Hepatocyte (in vitro differentiated cells): ENCODE measurements at regions not wholly inside any gene's neighbourhood (a gene's known extent, or its start where the extent isn't known, plus 50 kb on each side); places are given as distances from the start of the nearest gene placed in this dataset.

Experiments
- DNase-seq: peaks from one replicate; pipeline ENCODE4 v3.0.0-alpha.2; 2016; ENCODE audit warnings: low spot score
- H2AFZ ChIP-seq: fragments of 200-600 bp; sonication (generic); 2 replicates; pipeline ENCODE4 v1.6.0; 2016; ENCODE audit warnings: antibody characterized with exemption, mild to moderate bottlenecking
- H3K27ac ChIP-seq: fragments of 200-600 bp; sonication (generic); 2 replicates; pipeline ENCODE4 v1.5.1; 2016; ENCODE audit warnings: mild to moderate bottlenecking
- H3K27me3 ChIP-seq: fragments of 200-600 bp; sonication (generic); 2 replicates; pipeline ENCODE4 v1.6.1; 2016
- H3K36me3 ChIP-seq: fragments of 200-600 bp; sonication (generic); replicated peaks from 2 replicates; pipeline ENCODE4 v1.5.1; 2016; ENCODE audit warnings: low read depth; ENCODE audit not compliant: insufficient read depth
- H3K4me1 ChIP-seq: fragments of 200-600 bp; sonication (generic); 2 replicates; pipeline ENCODE4 v1.5.1; 2016; ENCODE audit warnings: mild to moderate bottlenecking, moderate library complexity; ENCODE audit not compliant: insufficient read depth
- H3K4me2 ChIP-seq: fragments of 200-600 bp; sonication (generic); 2 replicates; pipeline ENCODE4 v1.6.0; 2016
- H3K4me3 ChIP-seq: fragments of 200-600 bp; sonication (generic); 2 replicates; pipeline ENCODE4 v1.5.1; 2016; ENCODE audit warnings: mild to moderate bottlenecking
- H3K79me2 ChIP-seq: fragments of 200-600 bp; sonication (generic); 2 replicates; pipeline ENCODE4 v1.6.0; 2017; ENCODE audit warnings: mild to moderate bottlenecking
- H3K9me2 ChIP-seq: fragments of 200-600 bp; sonication (generic); replicated peaks from 2 replicates; pipeline ENCODE4 v1.6.0; 2017; ENCODE audit warnings: mild to moderate bottlenecking; ENCODE audit not compliant: insufficient read depth
- H3K9me3 ChIP-seq: fragments of 200-600 bp; sonication (generic); 2 replicates; pipeline ENCODE4 v1.5.1; 2016; ENCODE audit warnings: low read depth, mild to moderate bottlenecking
- H4K20me1 ChIP-seq: fragments of 200-600 bp; sonication (generic); 2 replicates; pipeline ENCODE4 v1.6.0; 2016; ENCODE audit warnings: mild to moderate bottlenecking; ENCODE audit not compliant: insufficient read depth, poor library complexity, severe bottlenecking
- CTCF ChIP-seq: fragments of 200-600 bp; sonication (generic); IDR thresholded peaks from 2 replicates; pipeline ENCODE4 v1.5.1; 2016; ENCODE audit warnings: antibody characterized with exemption, mild to moderate bottlenecking; ENCODE audit not compliant: poor library complexity
- EZH2 ChIP-seq: fragments of 200-600 bp; sonication (generic); IDR thresholded peaks from 2 replicates; pipeline ENCODE4 v1.6.1; 2016; ENCODE audit warnings: antibody characterized with exemption, mild to moderate bottlenecking, borderline replicate concordance
- EZH2phosphoT487 ChIP-seq: fragments of 200-600 bp; sonication (generic); IDR thresholded peaks from one replicate; pipeline ENCODE4 v1.6.1; 2018; ENCODE audit warnings: antibody characterized with exemption, mild to moderate bottlenecking, low read depth, moderate library complexity; ENCODE audit not compliant: unreplicated experiment, severe bottlenecking
- WGBS: methylation state at CpG from one replicate; pipeline ENCODE4 v1.1.6; 2016; ENCODE audit warnings: low lambda C conversion rate; ENCODE audit errors: missing lambda C conversion rate; 5-methylcytosine and 5-hydroxymethylcytosine counted together

- H4K20me1 ChIP-seq: no peaks in the 10 kb centered on the region
- H2AFZ ChIP-seq: no peak overlapping the region
- no peaks in the 10 kb centered on the region for H3K27me3 ChIP-seq
- TF ChIP-seq CTCF (no peak), EZH2 (no peak), EZH2phosphoT487 (no peak)
- no peaks in the 10 kb centered on the region for H3K79me2 ChIP-seq
- H3K36me3 ChIP-seq: no peaks in the 10 kb centered on the region
- no peak for DNase-seq
- H3K4me1 ChIP-seq: no peaks in the 10 kb centered on the region
- H3K9me2 ChIP-seq: no peaks in the 10 kb centered on the region
- 97% methylated on average over 1 of the region's 1 CpG for WGBS
- H3K4me2 ChIP-seq: no peak overlapping the region
- no peaks in the 10 kb centered on the region for H3K9me3 ChIP-seq
- no peak overlapping the region for H3K4me3 ChIP-seq
- H3K27ac ChIP-seq: no peak overlapping the region
Measured at GRCh38 chr6:126607289-126607688, 267.4 kb downstream of the CENPW start.

DNA sequence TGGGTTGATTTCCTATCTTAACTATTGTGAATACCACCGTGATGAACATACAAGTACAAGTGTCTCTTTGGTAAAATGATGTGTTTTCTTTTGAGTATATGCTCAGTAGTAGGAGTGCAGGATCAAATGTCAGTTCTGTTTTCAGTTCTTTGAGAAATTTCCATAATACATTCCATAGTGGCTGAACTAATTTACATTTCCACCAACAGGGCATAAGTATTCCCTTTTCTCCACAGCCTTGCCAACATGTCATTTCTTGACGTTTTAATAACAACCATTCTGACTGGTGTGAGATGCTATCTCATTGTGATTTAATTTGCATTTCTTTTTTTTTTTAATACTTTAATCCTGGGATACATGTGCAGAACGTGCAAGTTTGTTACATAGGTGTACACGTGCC is 268.8 kb downstream of the CENPW start:
- 91% methylated on average over 4 of the region's 4 CpGs for WGBS
- Histone ChIP-seq H3K27ac (no peak overlapping the region), H3K4me2 (no peak overlapping the region), H4K20me1 (no peaks in the 10 kb centered on the region), H3K4me1 (no peaks in the 10 kb centered on the region), H3K36me3 (no peaks in the 10 kb centered on the region), H3K9me3 (no peaks in the 10 kb centered on the region), H2AFZ (no peak overlapping the region), H3K27me3 (no peaks in the 10 kb centered on the region), H3K9me2 (no peaks in the 10 kb centered on the region), H3K79me2 (no peaks in the 10 kb centered on the region), H3K4me3 (no peak overlapping the region)
- no peak for DNase-seq
- no peak for TF ChIP-seq EZH2
- TF ChIP-seq CTCF: no peak
- TF ChIP-seq EZH2phosphoT487: no peak

DNA sequence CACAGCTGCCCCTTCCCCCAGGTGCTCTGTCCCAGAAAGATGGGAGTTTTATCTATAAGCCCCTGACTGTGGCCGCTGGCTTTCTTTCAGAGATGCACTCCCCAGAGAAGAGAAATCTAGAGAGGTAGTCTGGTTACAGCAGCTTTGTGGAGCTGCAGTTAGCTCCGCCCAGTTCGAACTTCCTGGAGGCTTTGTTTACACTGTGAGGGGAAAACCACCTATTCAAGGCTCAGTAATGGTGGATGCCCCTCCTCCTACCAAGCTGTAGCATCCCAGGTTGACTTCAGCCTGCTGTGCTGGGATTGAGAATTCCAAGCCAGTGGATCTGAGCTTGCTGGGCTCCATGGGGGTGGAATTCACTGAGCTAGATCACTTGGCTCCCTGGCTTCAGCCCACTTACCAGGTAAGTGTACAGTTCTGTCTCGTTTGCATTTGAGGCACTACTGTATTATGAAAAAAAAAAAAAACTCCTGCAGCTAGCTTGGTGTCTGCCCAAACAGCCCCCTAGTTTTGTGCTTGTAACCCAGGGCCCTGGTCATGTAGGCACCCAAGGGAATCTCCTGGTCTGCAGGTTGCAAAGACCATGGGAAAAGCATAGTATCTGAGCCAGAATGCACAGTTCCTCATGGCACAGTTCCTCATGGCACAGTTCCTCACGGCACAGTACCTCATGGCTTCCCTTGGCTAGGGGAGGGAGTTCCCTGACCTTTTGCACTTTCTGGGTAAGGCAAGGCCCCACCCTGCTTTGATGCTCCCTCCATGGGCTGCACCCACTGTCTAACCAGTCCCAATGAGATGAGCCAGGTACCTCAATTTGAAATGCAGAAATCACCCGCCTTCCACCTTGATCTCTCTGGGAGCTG is 275.0 kb downstream of the CENPW start:
- peak; percentile 9 for DNase-seq
- Histone ChIP-seq H2AFZ (no peak overlapping the region), H3K4me1 (no peaks in the 10 kb centered on the region), H3K9me3 (no peaks in the 10 kb centered on the region), H3K27ac (no peak overlapping the region), H4K20me1 (no peaks in the 10 kb centered on the region), H3K27me3 (no peaks in the 10 kb centered on the region), H3K4me2 (no peak overlapping the region), H3K4me3 (no peak overlapping the region), H3K36me3 (no peaks in the 10 kb centered on the region), H3K79me2 (no peaks in the 10 kb centered on the region), H3K9me2 (no peaks in the 10 kb centered on the region)
- 83% methylated on average over 6 of the region's 6 CpGs for WGBS
- TF ChIP-seq CTCF (no peak), EZH2phosphoT487 (no peak), EZH2 (no peak)
